ENCODE measurements at regions not wholly inside any gene's neighbourhood (a gene's known extent, or its start where the extent isn't known, plus 50 kb on each side); places are given as distances from the start of the nearest gene placed in this dataset.

DNA sequence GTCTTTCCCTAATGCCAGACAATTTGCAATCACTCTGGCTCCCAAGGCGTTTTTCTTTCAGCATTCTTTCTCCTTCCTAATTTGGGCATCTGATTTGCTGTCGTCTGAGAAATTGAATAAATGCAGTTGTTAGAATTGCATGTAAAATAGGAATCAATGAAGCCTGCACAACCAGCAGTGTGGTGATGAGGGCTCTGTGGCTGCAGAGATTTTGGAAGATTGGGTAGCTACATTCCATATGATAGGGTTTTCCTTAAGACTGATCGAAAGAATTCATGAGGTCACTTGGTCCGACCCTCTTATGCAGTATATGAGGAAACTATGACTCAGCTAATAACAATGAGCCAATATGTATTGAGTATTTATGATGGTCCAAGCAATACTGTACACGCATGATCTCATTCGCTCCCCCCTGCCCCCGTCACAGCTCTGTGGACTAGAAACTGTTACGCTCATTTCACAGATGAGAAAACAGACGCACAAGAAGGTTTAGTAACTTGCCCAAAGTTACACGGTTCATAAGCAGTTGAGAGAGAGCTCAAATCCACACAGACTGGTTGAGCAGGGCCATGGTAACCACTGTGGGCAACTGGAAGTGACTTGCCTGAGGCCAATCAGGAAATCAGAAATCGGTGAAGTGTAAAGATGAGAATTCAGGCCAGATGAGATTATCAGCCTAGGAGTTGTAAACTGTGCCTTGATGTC lies 527.2 kb downstream of the GATA3 start:
- TF ChIP-seq, protein P1, sequence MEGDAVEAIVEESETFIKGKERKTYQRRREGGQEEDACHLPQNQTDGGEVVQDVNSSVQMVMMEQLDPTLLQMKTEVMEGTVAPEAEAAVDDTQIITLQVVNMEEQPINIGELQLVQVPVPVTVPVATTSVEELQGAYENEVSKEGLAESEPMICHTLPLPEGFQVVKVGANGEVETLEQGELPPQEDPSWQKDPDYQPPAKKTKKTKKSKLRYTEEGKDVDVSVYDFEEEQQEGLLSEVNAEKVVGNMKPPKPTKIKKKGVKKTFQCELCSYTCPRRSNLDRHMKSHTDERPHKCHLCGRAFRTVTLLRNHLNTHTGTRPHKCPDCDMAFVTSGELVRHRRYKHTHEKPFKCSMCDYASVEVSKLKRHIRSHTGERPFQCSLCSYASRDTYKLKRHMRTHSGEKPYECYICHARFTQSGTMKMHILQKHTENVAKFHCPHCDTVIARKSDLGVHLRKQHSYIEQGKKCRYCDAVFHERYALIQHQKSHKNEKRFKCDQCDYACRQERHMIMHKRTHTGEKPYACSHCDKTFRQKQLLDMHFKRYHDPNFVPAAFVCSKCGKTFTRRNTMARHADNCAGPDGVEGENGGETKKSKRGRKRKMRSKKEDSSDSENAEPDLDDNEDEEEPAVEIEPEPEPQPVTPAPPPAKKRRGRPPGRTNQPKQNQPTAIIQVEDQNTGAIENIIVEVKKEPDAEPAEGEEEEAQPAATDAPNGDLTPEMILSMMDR (IDR thresholded peaks at IDR 0.05; ENCODE audit: insufficient read depth, low read depth, low read length): no peak
- no peak for TF ChIP-seq EZH2 (IDR thresholded peaks at IDR 0.05; ENCODE audit: insufficient read depth, low read length)
